ENCODE measurements at regions not wholly inside any gene's neighbourhood (a gene's known extent, or its start where the extent isn't known, plus 50 kb on each side); places are given as distances from the start of the nearest gene placed in this dataset.

- TF ChIP-seq POLR2A (IDR thresholded peaks at IDR 0.05; ENCODE audit: low read depth, low read length) (no peak), POLR2AphosphoS5 (IDR thresholded peaks at IDR 0.05; ENCODE audit: low read depth, low read length) (no peak)
Measured at GRCh38 chr6:169950558-169950957, 199.1 kb downstream of the ERMARD start.
